Prostate gland (tissue), 2 donors: ENCODE measurements at regions not wholly inside any gene's neighbourhood (a gene's known extent, or its start where the extent isn't known, plus 50 kb on each side); places are given as distances from the start of the nearest gene placed in this dataset.

Experiments
- DNase-seq: peaks from one replicate; pipeline ENCODE4 v3.0.0-alpha.2; 2019; ENCODE audit warnings: low spot score
- H3K27ac ChIP-seq, 2 donors: fragments of 200-600 bp; sonication (generic); 2 replicates each; pipeline ENCODE4 v1.5.1; 2017 to 2019
- H3K27me3 ChIP-seq: fragments of 200-600 bp; sonication (generic); replicated peaks from 2 replicates; pipeline ENCODE4 v1.5.1; 2019; ENCODE audit not compliant: insufficient read depth
- H3K36me3 ChIP-seq, 2 donors: fragments of 200-600 bp; sonication (generic); 1 replicate in 1 of 2; 2 replicates in 1 of 2; pipeline versions ENCODE4 v1.5.1 to v1.8.1; 2017 to 2019
- H3K4me1 ChIP-seq: fragments of 200-600 bp; sonication (generic); replicated peaks from 2 replicates; pipeline ENCODE4 v1.5.1; 2019
- H3K4me3 ChIP-seq, 2 donors: fragments of 200-600 bp; sonication (generic); 2 replicates each; pipeline ENCODE4 v1.5.1; 2017 to 2019
- H3K9me3 ChIP-seq: fragments of 200-600 bp; sonication (generic); 2 replicates; pipeline ENCODE4 v1.5.1; 2017
- POLR2A ChIP-seq: fragments of 450-650 bp; IDR thresholded peaks from one replicate; pipeline ENCODE4 v1.6.1; 2016; ENCODE audit warnings: antibody characterized with exemption, mild to moderate bottlenecking
- POLR2AphosphoS5 ChIP-seq: sonication (generic); formaldehyde crosslinking; IDR thresholded peaks from one replicate; pipeline ENCODE4 v1.6.1; 2017; ENCODE audit warnings: antibody characterized with exemption
- WGBS: methylation state at CpG from one replicate; pipeline ENCODE4 v1.1.5; 2018; 5-methylcytosine and 5-hydroxymethylcytosine counted together
- intact Hi-C: fragments of 100-400 bp; cut with DNase I; formaldehyde crosslinking; loops from one replicate; pipeline ENCODE4 v1.14.2; 2022
- TF ChIP-seq, protein P1 (sequence below), 4 experiments: fragments of 200-600 bp in 2 of 4; fragments of 450-650 bp in 2 of 4; sonication (generic) in 2 of 4; IDR thresholded peaks; 1 replicate in 3 of 4; 2 replicates in 1 of 4; pipeline ENCODE4 v1.5.1; 2016 to 2019; ENCODE audit warnings: antibody characterized with exemption in 4 of 4, mild to moderate bottlenecking in 2 of 4, moderate library complexity in 2 of 4

- H3K9me3 ChIP-seq: no peaks in the 10 kb centered on the region
- no peaks in the 10 kb centered on the region for H3K36me3 ChIP-seq
- no peaks in the 10 kb centered on the region for H3K4me1 ChIP-seq
- no peaks in the 10 kb centered on the region for H3K27me3 ChIP-seq
- TF ChIP-seq, protein P1, sequence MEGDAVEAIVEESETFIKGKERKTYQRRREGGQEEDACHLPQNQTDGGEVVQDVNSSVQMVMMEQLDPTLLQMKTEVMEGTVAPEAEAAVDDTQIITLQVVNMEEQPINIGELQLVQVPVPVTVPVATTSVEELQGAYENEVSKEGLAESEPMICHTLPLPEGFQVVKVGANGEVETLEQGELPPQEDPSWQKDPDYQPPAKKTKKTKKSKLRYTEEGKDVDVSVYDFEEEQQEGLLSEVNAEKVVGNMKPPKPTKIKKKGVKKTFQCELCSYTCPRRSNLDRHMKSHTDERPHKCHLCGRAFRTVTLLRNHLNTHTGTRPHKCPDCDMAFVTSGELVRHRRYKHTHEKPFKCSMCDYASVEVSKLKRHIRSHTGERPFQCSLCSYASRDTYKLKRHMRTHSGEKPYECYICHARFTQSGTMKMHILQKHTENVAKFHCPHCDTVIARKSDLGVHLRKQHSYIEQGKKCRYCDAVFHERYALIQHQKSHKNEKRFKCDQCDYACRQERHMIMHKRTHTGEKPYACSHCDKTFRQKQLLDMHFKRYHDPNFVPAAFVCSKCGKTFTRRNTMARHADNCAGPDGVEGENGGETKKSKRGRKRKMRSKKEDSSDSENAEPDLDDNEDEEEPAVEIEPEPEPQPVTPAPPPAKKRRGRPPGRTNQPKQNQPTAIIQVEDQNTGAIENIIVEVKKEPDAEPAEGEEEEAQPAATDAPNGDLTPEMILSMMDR (IDR thresholded peaks at IDR 0.05): no peak
- TF ChIP-seq POLR2A (no peak), POLR2AphosphoS5 (no peak)
- WGBS: 69% methylated on average over 6 of the region's 6 CpGs
- no peak overlapping the region for H3K4me3 ChIP-seq
- no peak overlapping the region for H3K27ac ChIP-seq
- intact Hi-C loops: no loop called here
- DNase-seq: no peak
Observed at GRCh38 chr12:115407036-115407435, 723.1 kb upstream of the TBX3 start.

- 93% methylated on average over 4 of the region's 4 CpGs for WGBS
- no peak overlapping the region for H3K4me3 ChIP-seq
- no peaks in the 10 kb centered on the region for H3K36me3 ChIP-seq
- no peak for DNase-seq
- no peak overlapping the region for H3K27ac ChIP-seq
- H3K4me1 ChIP-seq: no peaks in the 10 kb centered on the region
- intact Hi-C loops: no loop called here
- no peak for TF ChIP-seq POLR2A
- TF ChIP-seq POLR2AphosphoS5: no peak
- TF ChIP-seq, protein P1 (IDR thresholded peaks at IDR 0.05): no peak
- no peaks in the 10 kb centered on the region for H3K27me3 ChIP-seq
- H3K9me3 ChIP-seq: no peaks in the 10 kb centered on the region
Observed at GRCh38 chr12:115405471-115405860, 721.5 kb upstream of the TBX3 start.

DNA sequence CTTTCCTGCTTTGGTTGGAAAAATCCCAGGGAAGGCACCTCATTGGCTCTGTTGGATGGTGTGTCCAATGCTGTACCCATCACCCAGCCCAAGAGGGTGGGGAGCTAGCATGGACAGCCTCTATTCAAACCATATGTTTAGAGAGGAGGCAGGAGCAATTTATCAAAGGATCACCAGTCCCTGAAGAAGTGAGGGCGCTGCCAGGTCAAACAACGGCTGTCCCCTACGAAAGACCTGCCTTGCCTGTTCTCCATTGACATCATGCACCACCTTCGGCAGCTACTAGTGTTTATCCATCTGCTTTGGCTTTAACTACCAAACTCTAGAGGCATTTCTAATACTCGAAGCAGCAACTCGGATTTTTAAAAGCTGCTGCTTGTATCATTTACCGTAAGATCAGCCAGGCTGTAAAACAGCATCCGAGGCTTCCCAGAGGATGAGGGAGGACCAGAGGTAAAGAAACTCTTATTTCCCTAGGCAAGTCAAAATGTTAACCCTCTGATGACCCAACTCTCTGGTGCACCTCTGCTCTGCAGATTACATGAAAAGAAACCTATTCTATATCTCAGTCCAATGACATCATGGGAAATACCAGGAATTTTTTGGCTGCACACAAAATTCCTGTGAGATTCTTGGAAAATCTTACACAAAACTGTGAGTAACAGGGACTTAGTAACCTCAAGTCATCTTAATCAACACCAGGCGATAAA is 720.9 kb upstream of the TBX3 start:
- WGBS: 41% methylated on average over 9 of the region's 9 CpGs
- no peaks in the 10 kb centered on the region for H3K27me3 ChIP-seq
- no peaks in the 10 kb centered on the region for H3K36me3 ChIP-seq
- TF ChIP-seq POLR2AphosphoS5 (no peak), POLR2A (no peak)
- TF ChIP-seq, protein P1 (IDR thresholded peaks at IDR 0.05): no peak
- H3K4me1 ChIP-seq: no peaks in the 10 kb centered on the region
- no peak overlapping the region for H3K27ac ChIP-seq
- intact Hi-C loops: no loop called here
- DNase-seq: no peak
- H3K9me3 ChIP-seq: no peaks in the 10 kb centered on the region
- H3K4me3 ChIP-seq: no peak overlapping the region

- Histone ChIP-seq H3K36me3 (no peaks in the 10 kb centered on the region), H3K27me3 (no peaks in the 10 kb centered on the region), H3K27ac (no peak overlapping the region), H3K4me3 (no peak overlapping the region), H3K4me1 (no peaks in the 10 kb centered on the region), H3K9me3 (no peaks in the 10 kb centered on the region)
- 97% methylated on average over 5 of the region's 5 CpGs for WGBS
- TF ChIP-seq POLR2A (no peak), POLR2AphosphoS5 (no peak)
- TF ChIP-seq, protein P1 (IDR thresholded peaks at IDR 0.05): no peak
- no peak for DNase-seq
- intact Hi-C loops: no loop called here
Observed at GRCh38 chr12:115403689-115404088, 719.7 kb upstream of the TBX3 start.

- no peak for DNase-seq
- intact Hi-C loops: no loop called here
- WGBS: 96% methylated on average over 2 of the region's 2 CpGs
- H3K27me3 ChIP-seq: no peaks in the 10 kb centered on the region
- H3K4me3 ChIP-seq: no peak overlapping the region
- no peaks in the 10 kb centered on the region for H3K36me3 ChIP-seq
- H3K27ac ChIP-seq: no peak overlapping the region
- H3K4me1 ChIP-seq: no peaks in the 10 kb centered on the region
- H3K9me3 ChIP-seq: no peaks in the 10 kb centered on the region
- TF ChIP-seq POLR2AphosphoS5 (no peak), POLR2A (no peak)
- TF ChIP-seq, protein P1 (IDR thresholded peaks at IDR 0.05): no peak
Observed at GRCh38 chr12:115403253-115403652, 719.3 kb upstream of the TBX3 start.
